ENCODE measurements at regions not wholly inside any gene's neighbourhood (a gene's known extent, or its start where the extent isn't known, plus 50 kb on each side); places are given as distances from the start of the nearest gene placed in this dataset.

DNA sequence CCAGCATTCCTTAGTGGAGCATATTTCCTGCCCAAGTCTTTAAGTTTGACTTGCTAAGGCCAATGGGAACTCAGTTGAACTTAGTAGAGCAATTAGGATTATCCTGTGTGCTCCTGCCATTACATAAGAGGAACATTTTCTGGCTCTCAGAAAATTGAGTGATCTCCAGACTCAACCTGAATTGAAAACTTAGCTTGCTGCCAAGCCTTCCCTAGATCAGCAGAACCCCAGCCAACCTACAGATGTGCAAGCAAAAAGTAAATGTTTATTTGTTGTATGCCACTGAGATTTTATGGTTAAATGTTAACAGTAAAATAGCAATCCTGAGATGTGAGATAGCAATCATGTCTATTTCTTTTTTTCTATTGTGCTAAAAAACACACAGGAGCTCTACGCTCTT, 350.9 kb downstream of the OLFM4 start:
- TF ChIP-seq, protein P1, sequence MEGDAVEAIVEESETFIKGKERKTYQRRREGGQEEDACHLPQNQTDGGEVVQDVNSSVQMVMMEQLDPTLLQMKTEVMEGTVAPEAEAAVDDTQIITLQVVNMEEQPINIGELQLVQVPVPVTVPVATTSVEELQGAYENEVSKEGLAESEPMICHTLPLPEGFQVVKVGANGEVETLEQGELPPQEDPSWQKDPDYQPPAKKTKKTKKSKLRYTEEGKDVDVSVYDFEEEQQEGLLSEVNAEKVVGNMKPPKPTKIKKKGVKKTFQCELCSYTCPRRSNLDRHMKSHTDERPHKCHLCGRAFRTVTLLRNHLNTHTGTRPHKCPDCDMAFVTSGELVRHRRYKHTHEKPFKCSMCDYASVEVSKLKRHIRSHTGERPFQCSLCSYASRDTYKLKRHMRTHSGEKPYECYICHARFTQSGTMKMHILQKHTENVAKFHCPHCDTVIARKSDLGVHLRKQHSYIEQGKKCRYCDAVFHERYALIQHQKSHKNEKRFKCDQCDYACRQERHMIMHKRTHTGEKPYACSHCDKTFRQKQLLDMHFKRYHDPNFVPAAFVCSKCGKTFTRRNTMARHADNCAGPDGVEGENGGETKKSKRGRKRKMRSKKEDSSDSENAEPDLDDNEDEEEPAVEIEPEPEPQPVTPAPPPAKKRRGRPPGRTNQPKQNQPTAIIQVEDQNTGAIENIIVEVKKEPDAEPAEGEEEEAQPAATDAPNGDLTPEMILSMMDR (conservative IDR thresholded peaks at IDR 0.05 in 1 of 2, IDR thresholded peaks at IDR 0.05 in 1 of 2; ENCODE audit: extremely low read depth in 1 of 2, insufficient read depth in 1 of 2, low read depth in 1 of 2, low read length in 2 of 2) = no peak
- TF ChIP-seq EZH2 (IDR thresholded peaks at IDR 0.05; ENCODE audit: borderline replicate concordance, low read length) = no peak
